Activated T-helper 2 cell treated with anti-CD3 and anti-CD28 coated beads, Interferon-gamma antibody, Interleukin-2, Interleukin-4, amounts not matched to agents 10 μg/mL and 5 μg/mL and 100 μg/mL, durations not matched to agents 14 hours and 24 hours and 36 hours (primary cell): ENCODE measurements at regions not wholly inside any gene's neighbourhood (a gene's known extent, or its start where the extent isn't known, plus 50 kb on each side); places are given as distances from the start of the nearest gene placed in this dataset.

Source experiments
- DNase-seq: peaks from one replicate; pipeline ENCODE4 v3.0.0; 2021; ENCODE audit warnings: low spot score
- H3K27ac Mint-ChIP-seq: one replicate; pipeline ENCODE4 v1.8.0; 2021; ENCODE audit warnings: mixed read lengths
- H3K27me3 Mint-ChIP-seq: one replicate; pipeline ENCODE4 v1.8.0; 2021; ENCODE audit warnings: low read depth, mixed read lengths
- H3K36me3 Mint-ChIP-seq: one replicate; pipeline ENCODE4 v1.8.0; 2021; ENCODE audit warnings: low read depth, mixed read lengths
- H3K4me1 Mint-ChIP-seq: one replicate; pipeline ENCODE4 v1.8.0; 2021; ENCODE audit warnings: low read depth, mixed read lengths
- H3K4me3 Mint-ChIP-seq: one replicate; pipeline ENCODE4 v1.8.0; 2021; ENCODE audit warnings: low read depth, mild to moderate bottlenecking, moderate library complexity, mixed read lengths
- H3K9me3 Mint-ChIP-seq: one replicate; pipeline ENCODE4 v1.8.0; 2021; ENCODE audit warnings: mixed read lengths
- intact Hi-C: fragments of 100-400 bp; cut with micrococcal nuclease; formaldehyde crosslinking; loops from one replicate; pipeline ENCODE4 v1.15.1; 2023

- H3K4me3 Mint-ChIP-seq: no peak overlapping the region
- no peak for DNase-seq
- H3K4me1 Mint-ChIP-seq: no peaks in the 10 kb centered on the region
- intact Hi-C loops: no loop called here
- H3K27me3 Mint-ChIP-seq: no peaks in the 10 kb centered on the region
- peaks cover 5% of the 10 kb centered on the region for H3K9me3 Mint-ChIP-seq
- no peak overlapping the region for H3K27ac Mint-ChIP-seq
- no peaks in the 10 kb centered on the region for H3K36me3 Mint-ChIP-seq
These were observed 327.8 kb downstream of the SUCLA2 start for GRCh38 chr13:47673009-47673850.

DNA sequence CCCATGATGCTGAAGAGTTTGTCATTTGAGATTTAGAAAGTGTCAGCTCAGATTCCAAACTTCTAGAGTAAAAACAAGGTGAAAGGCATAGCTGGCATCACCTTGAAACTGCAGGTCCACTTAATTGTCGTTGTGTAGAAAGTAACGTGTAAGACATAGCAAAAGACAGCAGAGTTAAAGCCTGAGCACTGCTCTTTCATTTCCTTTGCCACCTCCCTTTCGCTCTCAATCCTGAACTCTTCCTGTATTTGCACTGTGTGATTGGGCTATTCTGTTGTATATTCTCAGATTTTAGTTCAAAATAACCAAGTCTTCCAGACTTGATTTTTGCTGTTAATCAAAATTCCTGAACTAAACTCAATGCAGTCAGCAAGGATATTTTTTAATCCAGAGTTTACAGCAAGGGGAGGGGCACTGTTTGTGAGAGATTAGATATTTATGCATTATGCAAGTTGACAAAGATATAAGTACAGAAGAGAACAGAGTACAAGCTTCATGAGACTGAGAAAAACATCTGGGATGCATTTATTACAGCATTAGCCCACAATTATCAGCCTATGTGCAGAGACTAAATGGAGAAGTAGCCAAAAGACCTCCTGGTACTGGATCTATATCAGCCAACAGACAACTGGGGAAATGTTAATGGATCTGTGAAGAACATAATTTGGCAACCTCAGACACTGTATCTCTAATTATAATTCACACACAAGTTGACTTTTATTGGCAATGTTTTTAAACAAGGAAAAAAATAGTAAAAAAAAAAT, 328.6 kb downstream of the SUCLA2 start:
- Mint-ChIP-seq H3K4me3 (no peak overlapping the region), H3K27ac (no peak overlapping the region), H3K9me3 (peaks cover 5% of the 10 kb centered on the region), H3K4me1 (no peaks in the 10 kb centered on the region), H3K36me3 (no peaks in the 10 kb centered on the region), H3K27me3 (no peaks in the 10 kb centered on the region)
- intact Hi-C loops: no loop called here
- DNase-seq: no peak

GRCh38 chr13:47671776-47672175, 329.3 kb downstream of the SUCLA2 start:
- Mint-ChIP-seq H3K27me3 (no peaks in the 10 kb centered on the region), H3K27ac (no peak overlapping the region), H3K4me3 (no peak overlapping the region), H3K9me3 (peaks cover 5% of the 10 kb centered on the region), H3K4me1 (no peaks in the 10 kb centered on the region), H3K36me3 (no peaks in the 10 kb centered on the region)
- intact Hi-C loops: no loop called here
- no peak for DNase-seq

- intact Hi-C loops: no loop called here
- H3K4me1 Mint-ChIP-seq: no peaks in the 10 kb centered on the region
- no peak overlapping the region for H3K4me3 Mint-ChIP-seq
- no peaks in the 10 kb centered on the region for H3K9me3 Mint-ChIP-seq
- H3K27me3 Mint-ChIP-seq: no peaks in the 10 kb centered on the region
- DNase-seq: no peak
- no peaks in the 10 kb centered on the region for H3K36me3 Mint-ChIP-seq
- H3K27ac Mint-ChIP-seq: no peak overlapping the region
These were observed 336.0 kb downstream of the SUCLA2 start for GRCh38 chr13:47665043-47665442.

GRCh38 chr13:47661076-47661475, 340.0 kb downstream of the SUCLA2 start:
- Mint-ChIP-seq H3K4me3 (no peak overlapping the region), H3K4me1 (no peaks in the 10 kb centered on the region), H3K9me3 (no peaks in the 10 kb centered on the region), H3K27me3 (no peaks in the 10 kb centered on the region), H3K27ac (no peak overlapping the region), H3K36me3 (no peaks in the 10 kb centered on the region)
- DNase-seq: no peak
- intact Hi-C loops: no loop called here

DNA sequence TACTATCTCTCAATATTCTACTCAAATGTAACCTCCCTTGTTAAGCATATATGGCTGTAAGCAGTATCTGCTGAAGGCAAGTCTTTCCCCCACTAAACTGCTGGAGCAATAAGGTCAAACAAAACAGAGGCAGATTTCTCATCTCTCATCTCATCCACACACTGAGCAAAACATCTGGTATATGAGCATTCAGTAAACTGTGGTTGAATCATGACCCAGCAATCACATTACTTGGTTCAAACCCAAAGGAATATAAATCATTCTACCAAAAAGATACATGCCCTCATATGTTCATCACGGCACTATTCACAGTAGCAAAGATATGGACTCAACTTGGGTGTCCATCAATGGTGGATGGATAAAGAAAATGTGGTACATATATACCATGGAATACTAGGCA, 344.4 kb downstream of the SUCLA2 start:
- H3K27ac Mint-ChIP-seq: no peak overlapping the region
- H3K4me1 Mint-ChIP-seq: no peaks in the 10 kb centered on the region
- H3K27me3 Mint-ChIP-seq: no peaks in the 10 kb centered on the region
- no peak for DNase-seq
- H3K36me3 Mint-ChIP-seq: no peaks in the 10 kb centered on the region
- intact Hi-C loops: no loop called here
- no peak overlapping the region for H3K4me3 Mint-ChIP-seq
- H3K9me3 Mint-ChIP-seq: no peaks in the 10 kb centered on the region

GRCh38 chr13:47650209-47650608, 350.9 kb downstream of the SUCLA2 start:
- DNase-seq: no peak
- H3K27me3 Mint-ChIP-seq: no peaks in the 10 kb centered on the region
- H3K27ac Mint-ChIP-seq: no peak overlapping the region
- H3K36me3 Mint-ChIP-seq: no peaks in the 10 kb centered on the region
- H3K4me1 Mint-ChIP-seq: no peaks in the 10 kb centered on the region
- intact Hi-C loops: no loop called here
- no peak overlapping the region for H3K4me3 Mint-ChIP-seq
- no peaks in the 10 kb centered on the region for H3K9me3 Mint-ChIP-seq

DNA sequence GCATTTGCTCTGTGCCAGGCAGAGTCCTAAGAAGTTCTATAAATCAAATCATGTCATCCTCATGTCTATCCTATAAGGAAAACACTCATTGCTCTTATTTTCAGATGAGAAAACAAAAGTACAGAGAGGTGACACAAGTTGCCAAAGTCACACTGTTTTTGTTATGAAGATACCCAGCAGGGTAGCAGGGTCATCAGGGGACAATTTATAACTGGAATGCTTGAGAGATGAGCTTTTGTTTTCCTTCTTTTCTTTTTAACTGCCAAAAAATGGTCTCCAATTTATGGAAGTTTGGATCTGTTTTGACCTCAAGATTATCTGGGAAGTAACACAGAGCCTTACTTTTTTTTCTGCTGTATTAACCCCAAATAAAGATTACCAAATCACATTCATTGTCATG, 354.1 kb downstream of the SUCLA2 start:
- Mint-ChIP-seq H3K27ac (no peak overlapping the region), H3K4me1 (no peaks in the 10 kb centered on the region), H3K9me3 (no peaks in the 10 kb centered on the region), H3K36me3 (no peaks in the 10 kb centered on the region), H3K4me3 (no peak overlapping the region), H3K27me3 (no peaks in the 10 kb centered on the region)
- no peak for DNase-seq
- intact Hi-C loops: no loop called here

DNA sequence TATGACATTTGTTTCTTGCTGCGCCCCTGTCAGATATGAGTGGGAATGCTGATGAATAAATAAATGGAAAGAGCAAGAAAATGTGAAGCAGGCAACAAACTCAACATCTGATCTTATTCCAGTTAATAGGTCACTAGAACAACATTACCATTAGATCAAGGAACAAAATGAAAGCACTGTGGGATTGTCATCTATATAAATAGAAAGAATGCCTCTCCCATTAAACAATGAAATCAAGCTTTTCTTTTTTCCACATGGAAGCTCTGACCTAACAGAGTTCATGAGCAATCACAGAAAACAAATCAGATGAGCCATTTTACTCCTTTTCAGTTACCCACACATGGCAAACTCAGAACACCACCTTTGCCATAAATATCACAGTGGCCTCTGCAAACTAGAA, 354.8 kb downstream of the SUCLA2 start:
- no peak for DNase-seq
- Mint-ChIP-seq H3K4me1 (no peaks in the 10 kb centered on the region), H3K27ac (no peak overlapping the region), H3K4me3 (no peak overlapping the region), H3K27me3 (no peaks in the 10 kb centered on the region), H3K36me3 (no peaks in the 10 kb centered on the region), H3K9me3 (no peaks in the 10 kb centered on the region)
- intact Hi-C loops: no loop called here

DNA sequence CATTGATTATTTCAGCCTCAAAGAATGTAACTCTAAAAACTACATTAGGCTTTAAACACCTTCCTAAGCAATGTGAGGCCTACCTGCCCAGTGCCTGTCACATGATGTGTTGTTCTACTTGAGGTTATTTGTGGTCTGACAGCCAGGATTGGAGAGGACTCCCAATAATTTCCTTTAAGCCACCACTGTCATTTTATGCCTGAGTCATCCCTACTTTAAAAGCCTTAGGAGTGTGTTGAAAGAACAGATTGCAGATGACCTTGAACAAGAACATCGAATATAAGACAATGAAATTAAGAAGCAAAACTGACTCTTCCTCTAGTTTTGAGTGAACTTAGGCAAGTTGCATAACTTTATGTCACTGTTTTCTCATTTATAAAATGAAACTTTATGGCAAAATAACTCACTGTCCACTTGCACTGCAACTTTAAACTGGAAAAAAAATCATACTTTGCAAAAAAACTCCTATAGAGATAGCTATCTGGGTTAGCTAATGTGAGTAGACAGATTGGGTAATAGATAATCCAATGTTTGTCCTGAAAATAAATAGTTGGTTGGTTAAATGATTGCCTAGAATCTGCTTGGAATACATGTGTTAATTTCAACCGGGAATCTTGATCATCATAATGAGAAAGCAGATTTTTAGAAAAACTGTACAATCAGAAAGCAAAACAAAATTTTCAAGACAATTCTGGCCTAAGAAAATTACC, 361.2 kb downstream of the SUCLA2 start:
- intact Hi-C loops: no loop called here
- Mint-ChIP-seq H3K27ac (no peak overlapping the region), H3K27me3 (no peaks in the 10 kb centered on the region), H3K4me1 (no peaks in the 10 kb centered on the region), H3K9me3 (peaks cover 5% of the 10 kb centered on the region), H3K4me3 (no peak overlapping the region), H3K36me3 (no peaks in the 10 kb centered on the region)
- no peak for DNase-seq

- H3K27ac Mint-ChIP-seq: no peak overlapping the region
- H3K9me3 Mint-ChIP-seq: peaks cover 11% of the 10 kb centered on the region
- no peak overlapping the region for H3K4me3 Mint-ChIP-seq
- H3K4me1 Mint-ChIP-seq: no peaks in the 10 kb centered on the region
- no peaks in the 10 kb centered on the region for H3K36me3 Mint-ChIP-seq
- intact Hi-C loops: no loop called here
- no peak for DNase-seq
- no peaks in the 10 kb centered on the region for H3K27me3 Mint-ChIP-seq
These were observed 362.4 kb downstream of the SUCLA2 start for GRCh38 chr13:47638627-47639026.

DNA sequence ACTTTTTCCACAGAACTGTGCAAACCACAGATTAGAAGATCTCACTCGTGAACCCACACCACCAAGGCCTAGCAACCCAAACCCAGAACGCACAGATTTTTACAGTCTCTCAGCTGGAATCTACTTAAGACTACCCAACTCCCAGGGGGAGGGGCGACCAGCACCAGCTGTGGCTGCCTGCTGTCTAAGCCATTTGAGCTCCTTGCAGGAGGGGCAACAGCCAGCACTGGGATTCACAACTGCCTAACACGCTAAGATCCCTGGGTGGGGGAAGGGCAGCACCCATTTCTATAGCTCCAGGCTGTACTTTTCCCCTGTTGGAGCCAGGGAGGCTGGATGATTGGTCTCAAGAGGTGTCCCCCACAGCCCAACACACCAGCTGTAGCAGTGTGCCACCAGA, 368.8 kb downstream of the SUCLA2 start:
- peaks cover 16% of the 10 kb centered on the region for H3K9me3 Mint-ChIP-seq
- no peaks in the 10 kb centered on the region for H3K36me3 Mint-ChIP-seq
- DNase-seq: no peak
- H3K4me1 Mint-ChIP-seq: no peaks in the 10 kb centered on the region
- intact Hi-C loops: no loop called here
- H3K4me3 Mint-ChIP-seq: no peak overlapping the region
- no peaks in the 10 kb centered on the region for H3K27me3 Mint-ChIP-seq
- no peak overlapping the region for H3K27ac Mint-ChIP-seq

DNA sequence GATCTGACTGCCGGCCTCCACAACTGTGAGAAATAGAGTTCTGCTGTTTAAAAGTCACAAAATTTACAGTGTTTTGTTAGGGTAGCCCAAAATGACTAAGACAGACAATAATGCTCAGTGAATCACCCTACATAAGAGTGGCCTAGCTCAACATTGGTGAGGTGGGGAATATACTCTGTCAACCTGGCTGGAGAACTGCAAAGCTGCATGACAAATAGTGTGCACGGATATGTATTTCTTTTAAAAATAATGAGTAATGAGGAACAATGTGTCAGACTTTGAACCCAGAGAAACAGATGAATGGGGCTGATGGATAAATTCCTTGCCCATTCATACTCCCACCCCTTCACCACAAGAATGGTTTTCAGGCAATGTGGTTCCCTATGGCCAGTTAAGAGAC, 372.4 kb downstream of the SUCLA2 start:
- Mint-ChIP-seq H3K4me3 (no peak overlapping the region), H3K9me3 (peaks cover 6% of the 10 kb centered on the region), H3K36me3 (no peaks in the 10 kb centered on the region), H3K4me1 (no peaks in the 10 kb centered on the region), H3K27me3 (no peaks in the 10 kb centered on the region), H3K27ac (no peak overlapping the region)
- intact Hi-C loops: no loop called here
- DNase-seq: no peak
